BLaER1 (cell line): ENCODE measurements at regions not wholly inside any gene's neighbourhood (a gene's known extent, or its start where the extent isn't known, plus 50 kb on each side); places are given as distances from the start of the nearest gene placed in this dataset.
"Not testable (repeated sequence)": the region's sequence is repeated elsewhere in the genome, so short reads cannot be mapped to it uniquely, and the experiment has no call there.

Experiments used
- H3K27ac ChIP-seq: shearing (Covaris generic); formaldehyde crosslinking; 2 replicates; pipeline ENCODE4 v1.8.1; 2022
- H3K27me3 ChIP-seq: shearing (Covaris generic); formaldehyde crosslinking; 2 replicates; pipeline ENCODE4 v1.8.1; 2022
- H3K36me3 ChIP-seq: shearing (Covaris generic); formaldehyde crosslinking; 2 replicates; pipeline ENCODE4 v1.8.1; 2022
- H3K4me1 ChIP-seq: shearing (Covaris generic); formaldehyde crosslinking; 2 replicates; pipeline ENCODE4 v1.8.1; 2022
- H3K4me2 ChIP-seq: shearing (Covaris generic); formaldehyde crosslinking; 2 replicates; pipeline ENCODE4 v1.8.1; 2022
- H3K4me3 ChIP-seq: shearing (Covaris generic); formaldehyde crosslinking; 2 replicates; pipeline ENCODE4 v1.8.1; 2022
- H3K9ac ChIP-seq: shearing (Covaris generic); formaldehyde crosslinking; 2 replicates; pipeline ENCODE4 v1.8.1; 2022
- H3K9me3 ChIP-seq: shearing (Covaris generic); formaldehyde crosslinking; 2 replicates; pipeline ENCODE4 v1.8.1; 2022
- H4K20me1 ChIP-seq: shearing (Covaris generic); formaldehyde crosslinking; 2 replicates; pipeline ENCODE4 v1.8.1; 2022
- Cebpa-rat ChIP-seq: shearing (Covaris generic); IDR thresholded peaks from 2 replicates; pipeline ENCODE4 v1.8.1; 2022

- Histone ChIP-seq H3K27me3 (no peaks in the 10 kb centered on the region), H3K4me2 (no peak overlapping the region), H3K36me3 (no peaks in the 10 kb centered on the region), H3K9ac (no peak overlapping the region), H4K20me1 (no peaks in the 10 kb centered on the region), H3K27ac (no peak overlapping the region), H3K4me1 (no peaks in the 10 kb centered on the region), H3K4me3 (no peak overlapping the region), H3K9me3 (no peaks in the 10 kb centered on the region)
- no peak for TF ChIP-seq Cebpa-rat
These were observed 85.2 kb upstream of the SEMA3C start for GRCh38 chr7:81004098-81004497.

- no peaks in the 10 kb centered on the region for H3K27me3 ChIP-seq
- H3K9ac ChIP-seq: no peak overlapping the region
- no peaks in the 10 kb centered on the region for H3K9me3 ChIP-seq
- H4K20me1 ChIP-seq: no peaks in the 10 kb centered on the region
- no peaks in the 10 kb centered on the region for H3K36me3 ChIP-seq
- H3K27ac ChIP-seq: no peak overlapping the region
- no peak overlapping the region for H3K4me3 ChIP-seq
- TF ChIP-seq Cebpa-rat: no peak
- no peak overlapping the region for H3K4me2 ChIP-seq
- no peaks in the 10 kb centered on the region for H3K4me1 ChIP-seq
These were observed 84.5 kb upstream of the SEMA3C start for GRCh38 chr7:81003326-81003725.

- H3K9ac ChIP-seq: no peak overlapping the region
- H3K36me3 ChIP-seq: no peaks in the 10 kb centered on the region
- H3K9me3 ChIP-seq: no peaks in the 10 kb centered on the region
- H3K4me2 ChIP-seq: no peak overlapping the region
- no peaks in the 10 kb centered on the region for H3K4me1 ChIP-seq
- H3K4me3 ChIP-seq: no peak overlapping the region
- no peaks in the 10 kb centered on the region for H3K27me3 ChIP-seq
- H4K20me1 ChIP-seq: no peaks in the 10 kb centered on the region
- no peak overlapping the region for H3K27ac ChIP-seq
- no peak for TF ChIP-seq Cebpa-rat
These were observed 83.6 kb upstream of the SEMA3C start for GRCh38 chr7:81002421-81002820.

GRCh38 chr7:80999771-81000170, 80.9 kb upstream of the SEMA3C start:
- no peaks in the 10 kb centered on the region for H3K4me1 ChIP-seq
- H3K4me2 ChIP-seq: no peak overlapping the region
- no peak for TF ChIP-seq Cebpa-rat
- H3K36me3 ChIP-seq: no peaks in the 10 kb centered on the region
- no peaks in the 10 kb centered on the region for H3K27me3 ChIP-seq
- no peaks in the 10 kb centered on the region for H4K20me1 ChIP-seq
- H3K27ac ChIP-seq: no peak overlapping the region
- H3K4me3 ChIP-seq: no peak overlapping the region
- H3K9ac ChIP-seq: no peak overlapping the region
- H3K9me3 ChIP-seq: no peaks in the 10 kb centered on the region

GRCh38 chr7:80999100-80999499, 80.2 kb upstream of the SEMA3C start:
- TF ChIP-seq Cebpa-rat: no peak
- Histone ChIP-seq H3K9ac (no peak overlapping the region), H3K27ac (no peak overlapping the region), H3K9me3 (no peaks in the 10 kb centered on the region), H4K20me1 (no peaks in the 10 kb centered on the region), H3K4me3 (no peak overlapping the region), H3K4me1 (no peaks in the 10 kb centered on the region), H3K4me2 (no peak overlapping the region), H3K36me3 (no peaks in the 10 kb centered on the region), H3K27me3 (no peaks in the 10 kb centered on the region)

DNA sequence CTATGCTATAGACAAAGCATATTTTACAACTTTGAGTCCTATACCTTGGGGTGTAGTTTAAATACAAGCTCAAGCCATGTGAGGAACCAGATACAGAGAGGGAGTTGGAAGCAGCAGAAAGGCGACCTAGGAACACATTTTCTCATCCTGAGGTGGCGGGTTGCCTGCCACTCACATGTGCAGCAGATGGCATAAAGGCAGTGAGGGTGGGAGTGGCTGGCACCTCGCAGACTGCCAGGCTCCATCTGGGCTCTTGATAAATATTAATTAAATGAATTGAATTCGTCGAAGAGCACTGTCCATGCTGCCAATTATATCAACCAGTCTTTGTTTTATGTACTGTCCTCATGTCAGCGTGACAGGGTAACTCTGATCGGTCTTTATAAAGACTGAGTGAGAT, 79.0 kb upstream of the SEMA3C start:
- Histone ChIP-seq H3K27me3 (no peaks in the 10 kb centered on the region), H3K4me2 (no peak overlapping the region), H3K36me3 (no peaks in the 10 kb centered on the region), H3K27ac (no peak overlapping the region), H4K20me1 (no peaks in the 10 kb centered on the region), H3K4me1 (no peaks in the 10 kb centered on the region), H3K9me3 (0 out of 2 replicates have a peak, but pooled peaks cover 3% of the 10 kb centered on the region), H3K4me3 (no peak overlapping the region), H3K9ac (no peak overlapping the region)
- TF ChIP-seq Cebpa-rat: no peak

DNA sequence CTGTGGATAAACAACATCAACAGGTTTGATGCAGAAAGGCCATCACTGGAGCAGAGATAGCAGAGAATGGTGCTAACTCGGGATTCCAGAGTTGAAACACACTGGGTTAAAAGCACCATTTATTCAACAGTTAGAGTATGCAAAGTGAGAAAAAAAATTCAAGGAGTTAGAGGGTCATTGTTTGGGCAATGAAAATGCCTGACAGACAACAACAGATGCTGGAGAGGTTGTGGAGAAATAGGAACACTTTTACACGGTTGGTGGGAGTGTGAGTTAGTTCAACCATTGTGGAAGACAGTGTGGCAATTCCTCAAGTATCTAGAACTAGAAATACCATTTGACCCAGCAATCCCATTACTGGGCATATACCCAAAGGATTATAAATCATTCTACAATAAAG, 77.4 kb upstream of the SEMA3C start:
- H3K36me3 ChIP-seq, H3K4me2 ChIP-seq, H3K4me3 ChIP-seq, H3K27me3 ChIP-seq, H4K20me1 ChIP-seq, H3K4me1 ChIP-seq, H3K9ac ChIP-seq, H3K27ac ChIP-seq, H3K9me3 ChIP-seq: not testable (repeated sequence)

DNA sequence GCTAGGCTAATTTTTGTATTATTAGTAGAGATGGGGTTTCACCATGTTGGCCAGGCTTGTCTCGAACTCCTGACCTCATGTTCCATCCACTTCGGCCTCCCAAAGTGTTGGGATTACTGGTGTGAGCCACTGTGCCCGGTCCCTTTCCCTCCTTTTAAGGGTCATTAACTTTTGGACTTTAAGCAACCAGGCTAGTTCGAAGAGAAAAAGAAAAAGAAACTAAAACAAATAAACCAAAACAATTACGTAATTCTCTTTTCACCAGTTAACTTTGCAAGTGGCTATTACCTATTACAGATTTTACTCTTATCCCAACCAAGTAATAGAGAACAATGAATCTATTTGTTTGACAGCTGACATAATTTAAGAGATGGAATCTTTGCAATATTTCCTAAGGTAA, 72.8 kb upstream of the SEMA3C start:
- Histone ChIP-seq H4K20me1 (no peaks in the 10 kb centered on the region), H3K9ac (no peak overlapping the region), H3K4me3 (no peak overlapping the region), H3K4me1 (no peaks in the 10 kb centered on the region), H3K36me3 (no peaks in the 10 kb centered on the region), H3K27ac (no peak overlapping the region), H3K9me3 (0 out of 2 replicates have a peak, but pooled peaks cover 3% of the 10 kb centered on the region), H3K4me2 (no peak overlapping the region), H3K27me3 (no peaks in the 10 kb centered on the region)
- no peak for TF ChIP-seq Cebpa-rat

DNA sequence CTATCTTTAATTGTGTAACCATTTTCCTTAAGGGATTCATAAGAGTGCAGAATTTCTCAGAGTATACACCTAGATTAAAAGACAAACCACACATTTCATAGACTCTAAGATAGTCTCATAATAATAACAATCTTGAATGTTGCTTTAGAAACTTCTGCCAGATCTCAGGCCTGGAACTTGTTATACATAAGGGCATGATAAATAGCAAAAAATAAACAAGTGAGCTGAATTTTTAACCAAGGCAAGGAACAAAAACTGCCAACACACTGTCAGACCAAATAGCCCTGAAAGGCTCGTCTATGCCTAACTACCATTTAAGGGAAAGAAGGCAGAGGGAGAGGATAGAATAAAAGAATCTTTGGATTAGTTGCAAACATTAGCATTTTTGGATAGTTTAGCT, 65.8 kb upstream of the SEMA3C start:
- no peaks in the 10 kb centered on the region for H3K27me3 ChIP-seq
- H3K4me1 ChIP-seq: no peaks in the 10 kb centered on the region
- TF ChIP-seq Cebpa-rat: no peak
- H3K4me3 ChIP-seq: no peak overlapping the region
- no peak overlapping the region for H3K4me2 ChIP-seq
- no peak overlapping the region for H3K27ac ChIP-seq
- no peak overlapping the region for H3K9ac ChIP-seq
- H3K9me3 ChIP-seq: no peaks in the 10 kb centered on the region
- no peaks in the 10 kb centered on the region for H3K36me3 ChIP-seq
- no peaks in the 10 kb centered on the region for H4K20me1 ChIP-seq

DNA sequence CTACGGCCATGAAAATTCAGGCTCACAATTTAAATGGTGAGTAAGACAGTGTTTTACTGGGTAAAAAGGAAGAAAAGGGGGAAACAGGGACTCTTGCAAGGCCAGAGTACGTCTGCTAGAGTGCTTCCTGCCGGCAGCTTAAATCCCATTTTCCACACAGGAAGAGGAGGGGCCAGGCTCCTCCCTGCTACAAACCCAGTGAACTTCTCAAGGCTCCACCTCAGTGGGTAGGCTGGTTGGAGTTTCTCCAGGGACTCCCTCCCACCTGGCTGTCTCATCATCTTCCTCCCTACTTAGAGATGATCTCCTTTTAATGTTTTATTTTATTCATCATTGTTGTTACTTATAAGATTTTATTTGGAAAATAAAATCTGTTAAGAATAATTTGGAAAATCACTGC, 62.6 kb upstream of the SEMA3C start:
- Histone ChIP-seq H3K27ac (no peak overlapping the region), H3K9ac (no peak overlapping the region), H3K36me3 (no peaks in the 10 kb centered on the region), H3K27me3 (no peaks in the 10 kb centered on the region), H3K9me3 (peaks cover 4% of the 10 kb centered on the region; the same call in 1 of the 2 replicates), H4K20me1 (no peaks in the 10 kb centered on the region), H3K4me1 (no peaks in the 10 kb centered on the region), H3K4me2 (no peak overlapping the region), H3K4me3 (no peak overlapping the region)
- no peak for TF ChIP-seq Cebpa-rat

DNA sequence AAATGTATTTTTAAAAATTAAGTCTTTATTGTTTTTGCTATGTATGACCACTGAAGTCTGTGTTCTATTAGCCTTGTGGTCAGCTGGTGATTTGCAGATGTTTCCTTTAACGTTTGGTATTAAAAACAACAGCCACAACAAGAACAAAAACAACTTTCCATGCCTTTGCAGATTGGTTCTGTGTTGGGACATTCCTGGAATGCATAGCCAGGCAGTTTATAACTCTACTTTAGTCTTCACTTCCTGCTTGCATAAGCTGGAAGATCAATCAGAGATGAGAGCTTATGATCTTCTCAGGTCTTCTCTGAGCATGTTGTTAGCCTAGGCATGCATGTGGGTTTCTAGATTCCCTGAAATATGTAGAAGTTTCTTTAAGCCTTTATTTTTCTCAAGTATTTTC, 58.9 kb upstream of the SEMA3C start:
- Histone ChIP-seq H3K36me3 (no peaks in the 10 kb centered on the region), H4K20me1 (no peaks in the 10 kb centered on the region), H3K4me3 (no peak overlapping the region), H3K9me3 (peaks cover 11% of the 10 kb centered on the region), H3K9ac (no peak overlapping the region), H3K4me2 (no peak overlapping the region), H3K27ac (no peak overlapping the region), H3K27me3 (no peaks in the 10 kb centered on the region), H3K4me1 (no peaks in the 10 kb centered on the region)
- TF ChIP-seq Cebpa-rat: no peak
